ENCODE measurements at regions not wholly inside any gene's neighbourhood (a gene's known extent, or its start where the extent isn't known, plus 50 kb on each side); places are given as distances from the start of the nearest gene placed in this dataset.
A peak's percentile ranks its signal among the peaks of the same experiment; 100 is the strongest.

DNA sequence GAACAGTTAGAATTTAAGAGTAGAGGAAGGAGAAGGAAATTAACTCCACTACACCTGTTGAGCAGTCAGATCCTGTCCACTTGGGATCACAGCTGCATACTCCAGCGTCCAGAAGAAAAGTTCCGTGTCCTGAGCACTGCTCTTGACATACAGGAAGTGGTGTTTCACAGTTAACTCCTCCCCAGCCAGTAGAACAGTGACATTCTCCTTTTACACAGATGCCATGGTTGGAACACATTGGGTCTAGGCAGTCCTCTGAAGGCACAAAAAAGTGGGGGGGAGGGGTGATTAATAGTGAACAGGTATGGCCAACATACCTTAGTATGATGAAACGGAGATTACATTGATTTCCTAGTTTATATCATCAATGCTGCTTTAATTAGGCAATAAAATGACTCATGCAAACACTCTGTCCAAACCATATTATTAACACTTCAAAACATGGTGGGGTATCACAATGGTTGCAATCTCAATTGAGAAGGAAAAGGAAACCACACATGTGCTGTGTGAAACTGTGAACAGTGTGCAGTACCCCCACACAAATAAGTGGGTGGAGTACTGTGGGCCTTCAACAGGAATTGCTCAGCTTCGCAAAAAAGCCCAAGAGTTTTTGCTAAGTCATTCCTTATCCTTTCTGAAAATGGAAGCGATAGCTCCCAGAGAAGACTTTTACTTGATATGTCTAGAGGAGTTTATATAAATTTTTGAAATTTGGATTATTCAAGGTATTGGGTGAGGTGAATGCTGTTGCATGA is 295.6 kb downstream of the SH2D1A start (continued):
- no peak for TF ChIP-seq PRPF4 (IDR thresholded peaks at IDR 0.05; ENCODE audit: insufficient read depth, low read depth, low read length, poor library complexity, severe bottlenecking)
- TF ChIP-seq CEBPB (tag; IDR thresholded peaks at IDR 0.05) = peak; percentile 45; the same call in 1 of the 2 replicates
- TF ChIP-seq MGA (IDR thresholded peaks at IDR 0.05) = peak; percentile 35
- no peak for TF ChIP-seq FOS (IDR thresholded peaks at IDR 0.05; ENCODE audit: extremely low read depth, insufficient read length)
- no peak for TF ChIP-seq XRCC3 (IDR thresholded peaks at IDR 0.05)
- no peak for TF ChIP-seq MYC (IDR thresholded peaks at IDR 0.05; ENCODE audit: low read depth, low read length)
- TF ChIP-seq MYC (CRISPR knock-in tag; IDR thresholded peaks at IDR 0.05; ENCODE audit: borderline replicate concordance, low read depth) = no peak
- TF ChIP-seq SMARCB1 (IDR thresholded peaks at IDR 0.05; ENCODE audit: insufficient read length, low read depth) = no peak
- no peak for TF ChIP-seq SRSF3 (IDR thresholded peaks at IDR 0.05; ENCODE audit: insufficient read depth, low read length)
- no peak for TF ChIP-seq FOXO4 (CRISPR knock-in tag; IDR thresholded peaks at IDR 0.05)
- TF ChIP-seq JUND (IDR thresholded peaks at IDR 0.05; ENCODE audit: borderline replicate concordance, low read depth, low read length) = no peak
- TF ChIP-seq JUND (tag; IDR thresholded peaks at IDR 0.05; ENCODE audit: borderline replicate concordance, low read depth, low read length) = 0 out of 3 replicates have a peak, but pooled peaks have one; percentile 9
- no peak for TF ChIP-seq ZNF277 (CRISPR knock-in tag; IDR thresholded peaks at IDR 0.05; ENCODE audit: borderline replicate concordance)

Data from K562 (cell line).